GM23338 (cell line): ENCODE measurements at regions not wholly inside any gene's neighbourhood (a gene's known extent, or its start where the extent isn't known, plus 50 kb on each side); places are given as distances from the start of the nearest gene placed in this dataset.

Experiments used
- CREB1 ChIP-seq: fragments of 250-450 bp; sonication (Bioruptor Pico); IDR thresholded peaks from 2 replicates; pipeline ENCODE4 v1.5.0; 2020; ENCODE audit warnings: low read depth, mild to moderate bottlenecking, moderate library complexity
- EZH2 ChIP-seq: fragments of 200-600 bp; sonication (generic); IDR thresholded peaks from one replicate; pipeline ENCODE4 v1.8.0; 2017; ENCODE audit warnings: antibody characterized with exemption, mild to moderate bottlenecking, low read depth; ENCODE audit not compliant: unreplicated experiment
- EZH2phosphoT487 ChIP-seq: fragments of 200-600 bp; sonication (generic); IDR thresholded peaks from one replicate; pipeline ENCODE4 v1.8.1; 2018; ENCODE audit warnings: antibody characterized with exemption; ENCODE audit not compliant: unreplicated experiment
- JUNB ChIP-seq: IDR thresholded peaks from one replicate; pipeline ENCODE4 v1.6.1; 2016; ENCODE audit warnings: antibody characterized with exemption; ENCODE audit not compliant: unreplicated experiment
- POLR2AphosphoS5 ChIP-seq: IDR thresholded peaks from 2 replicates; pipeline ENCODE4 v1.6.1; 2016; ENCODE audit warnings: antibody characterized with exemption, low read depth
- STAT1 ChIP-seq: IDR thresholded peaks from one replicate; pipeline ENCODE4 v1.6.1; 2016; ENCODE audit warnings: antibody characterized with exemption; ENCODE audit not compliant: unreplicated experiment
- ZNF114 ChIP-seq: fragments of 250-450 bp; sonication (Bioruptor Pico); IDR thresholded peaks from 2 replicates; pipeline ENCODE4 v1.5.0; 2020; ENCODE audit warnings: mild to moderate bottlenecking, moderate library complexity
- ZNF331 ChIP-seq: fragments of 250-450 bp; sonication (Bioruptor Pico); IDR thresholded peaks from 2 replicates; pipeline ENCODE4 v1.5.0; 2020; ENCODE audit warnings: low read depth, mild to moderate bottlenecking, moderate library complexity
- TF ChIP-seq, protein P1 (sequence below): fragments of 250-450 bp; sonication (Bioruptor Pico); IDR thresholded peaks from 2 replicates; pipeline ENCODE4 v1.5.0; 2020; ENCODE audit warnings: mild to moderate bottlenecking, moderate library complexity
- TF ChIP-seq, protein P2 (sequence below): IDR thresholded peaks from one replicate; pipeline ENCODE4 v1.6.1; 2018; ENCODE audit warnings: antibody characterized with exemption; ENCODE audit not compliant: unreplicated experiment

DNA sequence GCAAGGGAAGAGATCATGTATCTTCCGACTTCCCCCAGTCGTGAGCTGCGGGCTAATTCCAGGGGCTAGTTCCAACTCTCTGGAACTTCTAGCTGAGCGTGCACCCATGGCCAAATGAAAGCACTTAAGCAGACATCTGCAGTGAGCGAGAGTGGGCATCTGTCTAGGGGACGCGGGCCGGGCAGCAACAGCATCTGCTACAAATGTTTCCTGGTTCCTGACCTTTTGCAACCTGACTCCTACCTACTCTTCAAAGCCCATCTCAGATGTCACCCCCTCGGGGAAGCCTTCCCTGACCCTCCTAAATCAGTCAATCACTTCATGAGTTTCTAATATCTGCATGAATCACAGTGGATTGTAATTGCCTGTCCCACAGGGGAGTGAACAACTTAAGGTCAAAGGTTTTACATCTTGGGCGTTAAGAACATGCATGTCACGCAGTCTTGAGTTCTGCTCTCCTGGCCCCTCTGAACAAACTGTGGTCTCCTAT is 141.9 kb downstream of the CEBPB start (continued):
- TF ChIP-seq, protein P1, sequence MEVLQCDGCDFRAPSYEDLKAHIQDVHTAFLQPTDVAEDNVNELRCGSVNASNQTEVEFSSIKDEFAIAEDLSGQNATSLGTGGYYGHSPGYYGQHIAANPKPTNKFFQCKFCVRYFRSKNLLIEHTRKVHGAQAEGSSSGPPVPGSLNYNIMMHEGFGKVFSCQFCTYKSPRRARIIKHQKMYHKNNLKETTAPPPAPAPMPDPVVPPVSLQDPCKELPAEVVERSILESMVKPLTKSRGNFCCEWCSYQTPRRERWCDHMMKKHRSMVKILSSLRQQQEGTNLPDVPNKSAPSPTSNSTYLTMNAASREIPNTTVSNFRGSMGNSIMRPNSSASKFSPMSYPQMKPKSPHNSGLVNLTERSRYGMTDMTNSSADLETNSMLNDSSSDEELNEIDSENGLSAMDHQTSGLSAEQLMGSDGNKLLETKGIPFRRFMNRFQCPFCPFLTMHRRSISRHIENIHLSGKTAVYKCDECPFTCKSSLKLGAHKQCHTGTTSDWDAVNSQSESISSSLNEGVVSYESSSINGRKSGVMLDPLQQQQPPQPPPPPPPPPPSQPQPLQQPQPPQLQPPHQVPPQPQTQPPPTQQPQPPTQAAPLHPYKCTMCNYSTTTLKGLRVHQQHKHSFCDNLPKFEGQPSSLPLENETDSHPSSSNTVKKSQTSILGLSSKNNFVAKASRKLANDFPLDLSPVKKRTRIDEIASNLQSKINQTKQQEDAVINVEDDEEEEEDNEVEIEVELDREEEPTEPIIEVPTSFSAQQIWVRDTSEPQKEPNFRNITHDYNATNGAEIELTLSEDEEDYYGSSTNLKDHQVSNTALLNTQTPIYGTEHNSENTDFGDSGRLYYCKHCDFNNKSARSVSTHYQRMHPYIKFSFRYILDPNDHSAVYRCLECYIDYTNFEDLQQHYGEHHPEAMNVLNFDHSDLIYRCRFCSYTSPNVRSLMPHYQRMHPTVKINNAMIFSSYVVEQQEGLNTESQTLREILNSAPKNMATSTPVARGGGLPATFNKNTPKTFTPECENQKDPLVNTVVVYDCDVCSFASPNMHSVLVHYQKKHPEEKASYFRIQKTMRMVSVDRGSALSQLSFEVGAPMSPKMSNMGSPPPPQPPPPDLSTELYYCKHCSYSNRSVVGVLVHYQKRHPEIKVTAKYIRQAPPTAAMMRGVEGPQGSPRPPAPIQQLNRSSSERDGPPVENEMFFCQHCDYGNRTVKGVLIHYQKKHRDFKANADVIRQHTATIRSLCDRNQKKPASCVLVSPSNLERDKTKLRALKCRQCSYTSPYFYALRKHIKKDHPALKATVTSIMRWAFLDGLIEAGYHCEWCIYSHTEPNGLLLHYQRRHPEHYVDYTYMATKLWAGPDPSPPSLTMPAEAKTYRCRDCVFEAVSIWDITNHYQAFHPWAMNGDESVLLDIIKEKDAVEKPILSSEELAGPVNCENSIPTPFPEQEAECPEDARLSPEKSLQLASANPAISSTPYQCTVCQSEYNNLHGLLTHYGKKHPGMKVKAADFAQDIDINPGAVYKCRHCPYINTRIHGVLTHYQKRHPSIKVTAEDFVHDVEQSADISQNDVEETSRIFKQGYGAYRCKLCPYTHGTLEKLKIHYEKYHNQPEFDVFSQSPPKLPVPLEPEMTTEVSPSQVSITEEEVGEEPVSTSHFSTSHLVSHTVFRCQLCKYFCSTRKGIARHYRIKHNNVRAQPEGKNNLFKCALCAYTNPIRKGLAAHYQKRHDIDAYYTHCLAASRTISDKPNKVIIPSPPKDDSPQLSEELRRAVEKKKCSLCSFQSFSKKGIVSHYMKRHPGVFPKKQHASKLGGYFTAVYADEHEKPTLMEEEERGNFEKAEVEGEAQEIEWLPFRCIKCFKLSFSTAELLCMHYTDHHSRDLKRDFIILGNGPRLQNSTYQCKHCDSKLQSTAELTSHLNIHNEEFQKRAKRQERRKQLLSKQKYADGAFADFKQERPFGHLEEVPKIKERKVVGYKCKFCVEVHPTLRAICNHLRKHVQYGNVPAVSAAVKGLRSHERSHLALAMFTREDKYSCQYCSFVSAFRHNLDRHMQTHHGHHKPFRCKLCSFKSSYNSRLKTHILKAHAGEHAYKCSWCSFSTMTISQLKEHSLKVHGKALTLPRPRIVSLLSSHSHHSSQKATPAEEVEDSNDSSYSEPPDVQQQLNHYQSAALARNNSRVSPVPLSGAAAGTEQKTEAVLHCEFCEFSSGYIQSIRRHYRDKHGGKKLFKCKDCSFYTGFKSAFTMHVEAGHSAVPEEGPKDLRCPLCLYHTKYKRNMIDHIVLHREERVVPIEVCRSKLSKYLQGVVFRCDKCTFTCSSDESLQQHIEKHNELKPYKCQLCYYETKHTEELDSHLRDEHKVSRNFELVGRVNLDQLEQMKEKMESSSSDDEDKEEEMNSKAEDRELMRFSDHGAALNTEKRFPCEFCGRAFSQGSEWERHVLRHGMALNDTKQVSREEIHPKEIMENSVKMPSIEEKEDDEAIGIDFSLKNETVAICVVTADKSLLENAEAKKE (CRISPR knock-in tag): no peak
- TF ChIP-seq EZH2: no peak
- TF ChIP-seq JUNB: no peak
- no peak for TF ChIP-seq POLR2AphosphoS5
- no peak for TF ChIP-seq ZNF114 (CRISPR knock-in tag)
- TF ChIP-seq CREB1: no peak
- no peak for TF ChIP-seq ZNF331 (CRISPR knock-in tag)
- TF ChIP-seq STAT1: no peak
- TF ChIP-seq EZH2phosphoT487: no peak
- TF ChIP-seq, protein P2, sequence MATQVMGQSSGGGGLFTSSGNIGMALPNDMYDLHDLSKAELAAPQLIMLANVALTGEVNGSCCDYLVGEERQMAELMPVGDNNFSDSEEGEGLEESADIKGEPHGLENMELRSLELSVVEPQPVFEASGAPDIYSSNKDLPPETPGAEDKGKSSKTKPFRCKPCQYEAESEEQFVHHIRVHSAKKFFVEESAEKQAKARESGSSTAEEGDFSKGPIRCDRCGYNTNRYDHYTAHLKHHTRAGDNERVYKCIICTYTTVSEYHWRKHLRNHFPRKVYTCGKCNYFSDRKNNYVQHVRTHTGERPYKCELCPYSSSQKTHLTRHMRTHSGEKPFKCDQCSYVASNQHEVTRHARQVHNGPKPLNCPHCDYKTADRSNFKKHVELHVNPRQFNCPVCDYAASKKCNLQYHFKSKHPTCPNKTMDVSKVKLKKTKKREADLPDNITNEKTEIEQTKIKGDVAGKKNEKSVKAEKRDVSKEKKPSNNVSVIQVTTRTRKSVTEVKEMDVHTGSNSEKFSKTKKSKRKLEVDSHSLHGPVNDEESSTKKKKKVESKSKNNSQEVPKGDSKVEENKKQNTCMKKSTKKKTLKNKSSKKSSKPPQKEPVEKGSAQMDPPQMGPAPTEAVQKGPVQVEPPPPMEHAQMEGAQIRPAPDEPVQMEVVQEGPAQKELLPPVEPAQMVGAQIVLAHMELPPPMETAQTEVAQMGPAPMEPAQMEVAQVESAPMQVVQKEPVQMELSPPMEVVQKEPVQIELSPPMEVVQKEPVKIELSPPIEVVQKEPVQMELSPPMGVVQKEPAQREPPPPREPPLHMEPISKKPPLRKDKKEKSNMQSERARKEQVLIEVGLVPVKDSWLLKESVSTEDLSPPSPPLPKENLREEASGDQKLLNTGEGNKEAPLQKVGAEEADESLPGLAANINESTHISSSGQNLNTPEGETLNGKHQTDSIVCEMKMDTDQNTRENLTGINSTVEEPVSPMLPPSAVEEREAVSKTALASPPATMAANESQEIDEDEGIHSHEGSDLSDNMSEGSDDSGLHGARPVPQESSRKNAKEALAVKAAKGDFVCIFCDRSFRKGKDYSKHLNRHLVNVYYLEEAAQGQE: no peak
